ENCODE measurements at regions not wholly inside any gene's neighbourhood (a gene's known extent, or its start where the extent isn't known, plus 50 kb on each side); places are given as distances from the start of the nearest gene placed in this dataset.

- TF ChIP-seq TEAD1 (CRISPR knock-in tag; IDR thresholded peaks at IDR 0.05): no peak
- no peak for TF ChIP-seq CTCF (IDR thresholded peaks at IDR 0.05)
- no peak for TF ChIP-seq NR3C1 (CRISPR knock-in tag; conservative IDR thresholded peaks at IDR 0.05; ENCODE audit: low read depth)
- TF ChIP-seq, protein P1, sequence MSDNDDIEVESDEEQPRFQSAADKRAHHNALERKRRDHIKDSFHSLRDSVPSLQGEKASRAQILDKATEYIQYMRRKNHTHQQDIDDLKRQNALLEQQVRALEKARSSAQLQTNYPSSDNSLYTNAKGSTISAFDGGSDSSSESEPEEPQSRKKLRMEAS (CRISPR knock-in tag; IDR thresholded peaks at IDR 0.05): no peak
Observed at GRCh38 chr7:53315981-53316380, 280.5 kb downstream of the POM121L12 start.

All from WTC11 (cell line).